OCI-LY7 (cell line): ENCODE measurements at regions not wholly inside any gene's neighbourhood (a gene's known extent, or its start where the extent isn't known, plus 50 kb on each side); places are given as distances from the start of the nearest gene placed in this dataset.

ENCODE experiments used
- BruUV-seq: library from RNA; stranded (reverse); fragments of 400-500 nt; replicated peaks from 2 replicates; lab custom pipeline; 2021; lab: Mats Ljungman, UMichigan
- CTCF ChIA-PET: fragments of 300-600 bp; sonication (Branson Sonifier 250); formaldehyde crosslinking; loops from one replicate; lab custom pipeline; 2022; ENCODE audit warnings: antibody characterized with exemption; ENCODE audit not compliant: unreplicated experiment; lab: Charles Lee
- POLR2A ChIA-PET: fragments of 300-600 bp; sonication (Branson Sonifier 250); formaldehyde crosslinking; loops from one replicate; lab custom pipeline; 2022; ENCODE audit warnings: antibody characterized with exemption; lab: Charles Lee
- DNase-seq: peaks from one replicate; pipeline ENCODE4 v3.0.0-alpha.2; 2015; ENCODE audit warnings: low spot score
- H2AFZ ChIP-seq: fragments of 200-600 bp; sonication (generic), shearing (Covaris generic); 2 replicates; pipeline ENCODE4 v1.6.1; 2014; ENCODE audit warnings: mild to moderate bottlenecking, antibody characterized with exemption, low read length, moderate library complexity
- H3K27ac ChIP-seq: fragments of 200-600 bp; sonication (generic); 2 replicates; pipeline ENCODE4 v1.5.1; 2014; ENCODE audit warnings: mixed run types, low read depth, mild to moderate bottlenecking, moderate library complexity, low read length, inconsistent platforms; ENCODE audit not compliant: poor library complexity, severe bottlenecking
- H3K36me3 ChIP-seq: fragments of 200-600 bp; sonication (generic); 2 replicates; pipeline ENCODE4 v1.6.1; 2014; ENCODE audit warnings: mild to moderate bottlenecking, antibody characterized with exemption, low read length, moderate library complexity, mixed read lengths; ENCODE audit not compliant: insufficient read depth
- H3K4me1 ChIP-seq: fragments of 200-600 bp; sonication (generic); 2 replicates; pipeline ENCODE4 v1.5.1; 2014; ENCODE audit warnings: mild to moderate bottlenecking, low read length; ENCODE audit not compliant: insufficient read depth, poor library complexity, severe bottlenecking
- H3K4me2 ChIP-seq: fragments of 200-600 bp; sonication (generic); 2 replicates; pipeline ENCODE4 v1.6.1; 2014; ENCODE audit warnings: mild to moderate bottlenecking, low read length
- H3K4me3 ChIP-seq: fragments of 200-600 bp; sonication (generic); 2 replicates; pipeline ENCODE4 v1.5.1; 2014; ENCODE audit warnings: mild to moderate bottlenecking, low read depth, low read length; ENCODE audit not compliant: poor library complexity, severe bottlenecking
- H3K79me2 ChIP-seq: fragments of 200-600 bp; sonication (generic); 2 replicates; pipeline ENCODE4 v1.6.1; 2016; ENCODE audit warnings: low read depth, mild to moderate bottlenecking, low read length, moderate library complexity, mixed read lengths; ENCODE audit not compliant: insufficient read depth
- H3K9me2 ChIP-seq: fragments of 200-600 bp; sonication (generic); 2 replicates; pipeline ENCODE4 v1.6.1; 2016; ENCODE audit warnings: mild to moderate bottlenecking, low read length, mixed read lengths; ENCODE audit not compliant: insufficient read depth
- H3K9me3 ChIP-seq: fragments of 200-600 bp; sonication (generic); 2 replicates; pipeline ENCODE4 v1.6.1; 2014; ENCODE audit warnings: mild to moderate bottlenecking, mixed run types, low read length, mixed read lengths
- H4K20me1 ChIP-seq: fragments of 200-600 bp; sonication (generic); 2 replicates; pipeline ENCODE4 v1.6.1; 2014; ENCODE audit warnings: mild to moderate bottlenecking, antibody characterized with exemption, low read length, moderate library complexity, mixed read lengths; ENCODE audit not compliant: insufficient read depth
- EZH2phosphoT487 ChIP-seq: fragments of 200-600 bp; sonication (generic); IDR thresholded peaks from 2 replicates; pipeline ENCODE4 v1.6.1; 2018; ENCODE audit warnings: low read depth, borderline replicate concordance, mild to moderate bottlenecking, mixed run types, antibody characterized with exemption, low read length, moderate library complexity, mixed read lengths
- intact Hi-C: fragments of 100-400 bp; cut with micrococcal nuclease; formaldehyde crosslinking; loops from one replicate; pipeline ENCODE4 v1.10.0; 2022; ENCODE audit not compliant: unreplicated experiment
- TF ChIP-seq, protein P1 (sequence below): fragments of 200-600 bp; sonication (generic); conservative IDR thresholded peaks from 2 replicates; pipeline ENCODE4 v1.5.1; 2014; ENCODE audit warnings: mild to moderate bottlenecking, antibody characterized with exemption, low read length, moderate library complexity, mixed read lengths

DNA sequence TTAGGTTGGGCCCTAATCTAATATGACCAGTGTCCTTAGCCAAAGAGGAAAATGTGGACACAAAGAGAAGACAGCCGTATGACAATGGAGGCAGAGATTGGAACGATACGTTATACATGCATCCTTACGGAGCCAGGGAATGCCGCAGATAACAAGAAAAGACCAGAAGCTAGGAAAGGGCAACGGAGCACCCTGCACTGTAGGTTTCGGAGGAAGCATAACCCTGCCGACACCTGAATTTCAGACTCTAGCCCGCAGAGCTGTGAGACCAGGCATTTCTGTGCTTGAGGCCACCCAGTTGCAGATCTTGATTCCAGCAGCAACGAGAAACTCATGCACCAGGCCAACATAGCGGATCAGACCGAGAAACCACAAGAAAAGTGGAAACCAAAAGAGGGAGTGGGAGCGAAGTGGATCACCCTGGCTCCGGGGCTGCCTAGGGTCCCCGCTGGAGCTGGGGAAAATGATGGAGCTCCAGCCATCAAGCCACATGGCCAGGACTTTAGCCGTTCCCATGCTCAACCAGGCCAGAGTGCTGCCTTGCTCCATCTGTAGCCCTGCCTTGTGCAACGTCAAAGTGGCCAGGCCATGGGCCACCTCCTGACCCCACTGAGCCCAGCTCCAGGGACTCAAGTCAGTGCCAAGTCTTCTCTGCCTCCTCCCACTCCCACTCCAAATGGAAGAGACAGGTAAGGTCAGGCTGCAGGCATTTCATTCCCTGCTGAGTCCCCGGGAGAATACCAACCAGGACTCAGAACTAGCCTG, 51.7 kb upstream of the RPL38 start:
- TF ChIP-seq, protein P1, sequence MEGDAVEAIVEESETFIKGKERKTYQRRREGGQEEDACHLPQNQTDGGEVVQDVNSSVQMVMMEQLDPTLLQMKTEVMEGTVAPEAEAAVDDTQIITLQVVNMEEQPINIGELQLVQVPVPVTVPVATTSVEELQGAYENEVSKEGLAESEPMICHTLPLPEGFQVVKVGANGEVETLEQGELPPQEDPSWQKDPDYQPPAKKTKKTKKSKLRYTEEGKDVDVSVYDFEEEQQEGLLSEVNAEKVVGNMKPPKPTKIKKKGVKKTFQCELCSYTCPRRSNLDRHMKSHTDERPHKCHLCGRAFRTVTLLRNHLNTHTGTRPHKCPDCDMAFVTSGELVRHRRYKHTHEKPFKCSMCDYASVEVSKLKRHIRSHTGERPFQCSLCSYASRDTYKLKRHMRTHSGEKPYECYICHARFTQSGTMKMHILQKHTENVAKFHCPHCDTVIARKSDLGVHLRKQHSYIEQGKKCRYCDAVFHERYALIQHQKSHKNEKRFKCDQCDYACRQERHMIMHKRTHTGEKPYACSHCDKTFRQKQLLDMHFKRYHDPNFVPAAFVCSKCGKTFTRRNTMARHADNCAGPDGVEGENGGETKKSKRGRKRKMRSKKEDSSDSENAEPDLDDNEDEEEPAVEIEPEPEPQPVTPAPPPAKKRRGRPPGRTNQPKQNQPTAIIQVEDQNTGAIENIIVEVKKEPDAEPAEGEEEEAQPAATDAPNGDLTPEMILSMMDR, result no peak
- no peak for TF ChIP-seq EZH2phosphoT487

DNA sequence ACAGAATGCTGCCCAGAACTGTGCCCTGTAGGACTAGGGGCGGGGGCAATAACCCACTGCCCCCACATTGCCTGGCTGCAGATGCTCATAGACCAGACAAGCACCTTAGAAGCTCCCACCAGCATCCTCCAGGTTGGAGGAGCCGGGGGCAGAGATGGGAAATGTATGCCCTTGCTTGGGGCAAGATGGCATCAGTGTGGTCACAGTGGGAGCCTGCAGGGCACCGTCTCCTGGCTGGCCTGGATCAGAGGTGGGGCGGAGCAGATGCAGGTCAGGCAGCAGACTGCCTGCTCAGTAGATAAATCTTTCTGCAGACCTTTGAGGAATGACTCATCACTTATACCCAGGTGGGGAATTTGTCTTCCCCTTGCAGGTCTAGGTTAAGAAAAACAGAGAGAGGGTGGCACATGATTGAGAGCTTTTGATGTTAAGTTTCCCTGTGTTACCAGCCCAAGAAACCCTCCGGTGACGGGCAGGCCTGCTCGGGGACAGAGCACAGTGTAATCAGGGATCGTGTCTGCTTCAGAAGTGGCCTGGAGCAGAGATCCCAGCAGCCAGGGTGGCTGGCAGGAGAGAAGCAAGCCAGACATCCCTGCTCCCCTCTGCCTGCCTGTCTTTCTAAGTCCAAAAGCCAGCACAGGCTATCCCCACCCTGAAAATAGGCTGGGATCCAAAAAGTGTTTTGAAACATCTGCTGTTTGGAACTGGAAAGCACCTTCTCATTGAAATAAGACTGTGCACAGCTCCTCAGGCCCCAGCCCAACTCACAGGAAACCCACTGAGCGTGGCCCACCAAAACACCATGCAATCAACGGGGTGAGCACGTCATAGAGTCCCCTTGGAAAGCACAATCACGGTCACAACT, 50.7 kb upstream of the RPL38 start:
- POLR2A ChIA-PET, result interaction anchor here (0.6 kb wide), 1 partner anchor 1719 kb away, joined by 3 read pairs; no protein-coding TSS in a partner anchor
- Histone ChIP-seq H3K4me2 (no peak overlapping the region), H3K36me3 (no peaks in the 10 kb centered on the region), H2AFZ (no peak overlapping the region), H3K79me2 (no peaks in the 10 kb centered on the region), H3K4me1 (no peaks in the 10 kb centered on the region), H4K20me1 (no peaks in the 10 kb centered on the region), H3K4me3 (no peak overlapping the region), H3K27ac (no peak overlapping the region), H3K9me3 (no peaks in the 10 kb centered on the region), H3K9me2 (no peaks in the 10 kb centered on the region)
- TF ChIP-seq EZH2phosphoT487, result no peak
- TF ChIP-seq, protein P1, result no peak
- BruUV-seq, result no TSS peak
- CTCF ChIA-PET, result no interaction called here
- no peak for DNase-seq
- intact Hi-C loops, result no loop called here

More for the DNA sequence above, 51.7 kb upstream of the RPL38 start:
- Histone ChIP-seq H3K4me3 (no peak overlapping the region), H3K27ac (no peak overlapping the region), H3K79me2 (no peaks in the 10 kb centered on the region), H3K9me2 (no peaks in the 10 kb centered on the region), H4K20me1 (no peaks in the 10 kb centered on the region), H3K36me3 (no peaks in the 10 kb centered on the region), H3K4me2 (no peak overlapping the region), H3K4me1 (no peaks in the 10 kb centered on the region), H3K9me3 (no peaks in the 10 kb centered on the region), H2AFZ (no peak overlapping the region)
- intact Hi-C loops, result no loop called here
- ChIA-PET CTCF (no interaction called here), POLR2A (no interaction called here)
- no TSS peak for BruUV-seq
- no peak for DNase-seq

DNA sequence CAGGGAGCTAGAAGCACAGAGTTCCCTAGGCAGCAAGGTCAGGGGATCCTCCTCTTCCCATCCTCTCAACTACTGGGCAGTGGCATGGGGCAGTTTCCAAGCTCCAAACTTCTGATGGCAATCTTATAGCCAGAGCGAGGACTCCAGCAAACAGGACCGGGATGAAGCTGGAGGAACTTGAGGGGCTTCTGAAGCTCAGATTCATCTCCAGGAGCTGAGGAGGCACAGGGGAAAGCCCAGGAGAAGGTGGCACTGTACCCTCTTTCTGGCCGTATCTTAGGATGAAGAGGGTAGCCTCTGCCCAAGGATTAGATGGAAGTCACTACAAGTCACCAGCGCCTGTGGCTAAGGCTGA, 50.0 kb upstream of the RPL38 start:
- ChIA-PET POLR2A (interaction anchor here (0.6 kb wide), 1 partner anchor 1719 kb away, joined by 3 read pairs; no protein-coding TSS in a partner anchor), CTCF (no interaction called here)
- Histone ChIP-seq H3K9me3 (no peaks in the 10 kb centered on the region), H3K4me2 (no peak overlapping the region), H4K20me1 (no peaks in the 10 kb centered on the region), H3K36me3 (no peaks in the 10 kb centered on the region), H3K9me2 (no peaks in the 10 kb centered on the region), H3K27ac (no peak overlapping the region), H3K79me2 (no peaks in the 10 kb centered on the region), H2AFZ (no peak overlapping the region), H3K4me3 (no peak overlapping the region), H3K4me1 (no peaks in the 10 kb centered on the region)
- TF ChIP-seq, protein P1, result no peak
- no peak for TF ChIP-seq EZH2phosphoT487
- DNase-seq, result no peak
- BruUV-seq, result no TSS peak
- intact Hi-C loops, result no loop called here
